Heart left ventricle (tissue), 13 donors: ENCODE measurements at regions not wholly inside any gene's neighbourhood (a gene's known extent, or its start where the extent isn't known, plus 50 kb on each side); places are given as distances from the start of the nearest gene placed in this dataset.

ENCODE experiments used
- CTCF ChIP-seq, 12 donors: fragments of 200-600 bp; sonication (generic) in 4 of 12; IDR thresholded peaks; one replicate each; pipeline versions ENCODE4 v1.5.0 to v1.8.0; 2018 to 2022; ENCODE audit warnings: antibody characterized with exemption in 12 of 12, mild to moderate bottlenecking in 5 of 12
- POLR2A ChIP-seq, 2 donors: fragments of 450-650 bp; IDR thresholded peaks; one replicate each; pipeline ENCODE4 v1.6.1; 2017; ENCODE audit warnings: antibody characterized with exemption in 2 of 2, mild to moderate bottlenecking in 2 of 2, moderate library complexity in 2 of 2
- donor health status: ischemic (EF 13 %, LVEDD 7.1; RV severe dilation, severe dysfunction).
- donor health status: DM: no; HTN: yes; CAD: no.
- donor health status: DM: no; HTN: no; CAD: no.
- donor health status: ischemic (EF 25% LVEDD 6.9; RV normal size, moderate dysfunction).
- donor health status: ischemic (EF 25% LVEDD 5.7; RV mildly dilated, moderate dysfunction).
- donor health status: ischemic (EF 35%, LVEDD 5.7; RV mildly dilated, moderate dysfunction).
- donor health status: nonischemic (EF 11% LVEDD 7.7; RV severe dilation, severe dysfunction).
- donor health status: DM: yes; HTN: yes; CAD: no.
- donor health status: PGD.
- donor health status: ischemic (EF 29% LVEDD 5.4; RV normal size, mild dysfunction).
- donor health status: nonischemic (EF 23%, LVEDD 6.1; RV moderate dilation, normal function).

GRCh38 chr17:63029541-63029940 is 63.5 kb downstream of the TANC2 start:
- TF ChIP-seq CTCF (IDR thresholded peaks at IDR 0.05) = no peak
- no peak for TF ChIP-seq POLR2A (IDR thresholded peaks at IDR 0.05)
